ENCODE measurements at regions not wholly inside any gene's neighbourhood (a gene's known extent, or its start where the extent isn't known, plus 50 kb on each side); places are given as distances from the start of the nearest gene placed in this dataset.

- TF ChIP-seq, protein P1, sequence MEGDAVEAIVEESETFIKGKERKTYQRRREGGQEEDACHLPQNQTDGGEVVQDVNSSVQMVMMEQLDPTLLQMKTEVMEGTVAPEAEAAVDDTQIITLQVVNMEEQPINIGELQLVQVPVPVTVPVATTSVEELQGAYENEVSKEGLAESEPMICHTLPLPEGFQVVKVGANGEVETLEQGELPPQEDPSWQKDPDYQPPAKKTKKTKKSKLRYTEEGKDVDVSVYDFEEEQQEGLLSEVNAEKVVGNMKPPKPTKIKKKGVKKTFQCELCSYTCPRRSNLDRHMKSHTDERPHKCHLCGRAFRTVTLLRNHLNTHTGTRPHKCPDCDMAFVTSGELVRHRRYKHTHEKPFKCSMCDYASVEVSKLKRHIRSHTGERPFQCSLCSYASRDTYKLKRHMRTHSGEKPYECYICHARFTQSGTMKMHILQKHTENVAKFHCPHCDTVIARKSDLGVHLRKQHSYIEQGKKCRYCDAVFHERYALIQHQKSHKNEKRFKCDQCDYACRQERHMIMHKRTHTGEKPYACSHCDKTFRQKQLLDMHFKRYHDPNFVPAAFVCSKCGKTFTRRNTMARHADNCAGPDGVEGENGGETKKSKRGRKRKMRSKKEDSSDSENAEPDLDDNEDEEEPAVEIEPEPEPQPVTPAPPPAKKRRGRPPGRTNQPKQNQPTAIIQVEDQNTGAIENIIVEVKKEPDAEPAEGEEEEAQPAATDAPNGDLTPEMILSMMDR (IDR thresholded peaks at IDR 0.05; ENCODE audit: insufficient read depth, low read length): no peak
- DNase-seq (ENCODE audit: low read depth): no peak
- no peak overlapping the region for H3K4me3 ChIP-seq (ENCODE audit: low read depth, low read length)
Observed at GRCh38 chr1:218501161-218501560, 156.0 kb downstream of the TGFB2 start.

GRCh38 chr1:218502383-218502782 lies 157.2 kb downstream of the TGFB2 start:
- TF ChIP-seq, protein P1 (IDR thresholded peaks at IDR 0.05; ENCODE audit: insufficient read depth, low read length): no peak

DNA sequence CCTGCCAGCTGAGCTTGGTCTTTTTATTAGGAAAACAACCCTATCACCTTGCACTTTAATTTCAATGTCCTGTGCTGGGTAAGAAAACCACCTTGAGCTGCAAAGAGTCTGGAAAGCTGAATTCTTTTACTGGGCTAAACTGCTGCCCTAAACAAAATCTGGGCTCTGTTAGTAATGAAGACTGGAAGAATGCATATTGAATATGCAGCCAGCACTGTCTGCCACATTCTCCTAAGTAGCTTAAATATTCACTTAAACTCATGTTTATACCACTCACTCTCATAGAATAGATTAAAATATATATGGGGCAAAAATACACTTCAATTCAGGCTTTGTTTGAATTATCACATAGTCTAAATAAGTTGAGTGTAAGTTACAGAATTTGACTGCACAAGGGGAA lies 158.0 kb downstream of the TGFB2 start:
- TF ChIP-seq, protein P1 (IDR thresholded peaks at IDR 0.05; ENCODE audit: insufficient read depth, low read length): no peak
- H3K4me3 ChIP-seq (ENCODE audit: low read depth, low read length): no peak overlapping the region
- DNase-seq (ENCODE audit: low read depth): no peak

More at GRCh38 chr1:218502383-218502782, 157.2 kb downstream of the TGFB2 start:
- DNase-seq (ENCODE audit: low read depth): no peak
- no peak overlapping the region for H3K4me3 ChIP-seq (ENCODE audit: low read depth, low read length)

GRCh38 chr1:218507355-218508002 lies 162.3 kb downstream of the TGFB2 start:
- no peak for DNase-seq (ENCODE audit: low read depth)
- no peak overlapping the region for H3K4me3 ChIP-seq (ENCODE audit: low read depth, low read length)
- TF ChIP-seq, protein P1 (IDR thresholded peaks at IDR 0.05; ENCODE audit: insufficient read depth, low read length): no peak

- no peak for DNase-seq (ENCODE audit: low read depth)
- TF ChIP-seq, protein P1 (IDR thresholded peaks at IDR 0.05; ENCODE audit: insufficient read depth, low read length): no peak
Observed at GRCh38 chr1:218510153-218510772, 165.1 kb downstream of the TGFB2 start.

GRCh38 chr1:218513328-218513727 lies 168.2 kb downstream of the TGFB2 start:
- no peak for DNase-seq (ENCODE audit: low read depth)
- H3K4me3 ChIP-seq (ENCODE audit: low read depth, low read length): no peak overlapping the region
- TF ChIP-seq, protein P1 (IDR thresholded peaks at IDR 0.05; ENCODE audit: insufficient read depth, low read length): no peak

More at GRCh38 chr1:218510153-218510772, 165.1 kb downstream of the TGFB2 start:
- H3K4me3 ChIP-seq (ENCODE audit: low read depth, low read length): no peak overlapping the region

Measured in fibroblast of the aortic adventitia (primary cell).